ENCODE measurements at regions not wholly inside any gene's neighbourhood (a gene's known extent, or its start where the extent isn't known, plus 50 kb on each side); places are given as distances from the start of the nearest gene placed in this dataset.

DNA sequence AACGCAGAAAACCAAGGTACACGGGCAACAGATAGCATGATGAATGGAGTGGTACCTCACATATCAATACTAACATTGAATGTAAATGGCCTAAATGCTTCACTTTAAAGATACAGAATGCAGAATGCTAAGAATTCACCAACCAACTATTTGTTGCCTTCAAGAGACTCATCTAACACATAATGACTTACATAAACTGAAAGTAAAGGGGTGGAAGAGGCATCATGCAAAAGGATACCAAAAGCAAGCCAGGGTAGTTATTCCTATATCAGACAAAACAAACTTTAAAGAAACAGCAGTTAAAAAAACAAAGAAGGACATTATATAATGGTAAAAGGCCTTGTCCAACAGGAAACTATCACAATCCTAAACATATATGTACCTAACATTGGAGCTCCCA is 137.1 kb upstream of the APP start:
- TF ChIP-seq ZBTB49 (CRISPR knock-in tag; IDR thresholded peaks at IDR 0.05; ENCODE audit: borderline replicate concordance) (no peak), ZBTB26 (CRISPR knock-in tag; IDR thresholded peaks at IDR 0.05) (no peak), CTCF (IDR thresholded peaks at IDR 0.05 in 2 of 3, conservative IDR thresholded peaks at IDR 0.05 in 1 of 3; ENCODE audit: insufficient read depth in 2 of 3, low read depth in 1 of 3, low read length in 3 of 3) (no peak), ZBTB1 (CRISPR knock-in tag; IDR thresholded peaks at IDR 0.05; ENCODE audit: borderline replicate concordance, low read depth) (no peak), ZNF175 (CRISPR knock-in tag; IDR thresholded peaks at IDR 0.05; ENCODE audit: low read depth) (no peak), YY1 (IDR thresholded peaks at IDR 0.05; ENCODE audit: borderline replicate concordance in 1 of 3, control insufficient read depth in 1 of 3, extremely low read depth in 1 of 3, insufficient read depth in 3 of 3, insufficient read length in 1 of 3, insufficient replicate concordance in 2 of 3, low read depth in 1 of 3, low read length in 2 of 3) (no peak), ZZZ3 (IDR thresholded peaks at IDR 0.05) (no peak)
- TF ChIP-seq, protein P1, sequence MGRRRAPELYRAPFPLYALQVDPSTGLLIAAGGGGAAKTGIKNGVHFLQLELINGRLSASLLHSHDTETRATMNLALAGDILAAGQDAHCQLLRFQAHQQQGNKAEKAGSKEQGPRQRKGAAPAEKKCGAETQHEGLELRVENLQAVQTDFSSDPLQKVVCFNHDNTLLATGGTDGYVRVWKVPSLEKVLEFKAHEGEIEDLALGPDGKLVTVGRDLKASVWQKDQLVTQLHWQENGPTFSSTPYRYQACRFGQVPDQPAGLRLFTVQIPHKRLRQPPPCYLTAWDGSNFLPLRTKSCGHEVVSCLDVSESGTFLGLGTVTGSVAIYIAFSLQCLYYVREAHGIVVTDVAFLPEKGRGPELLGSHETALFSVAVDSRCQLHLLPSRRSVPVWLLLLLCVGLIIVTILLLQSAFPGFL (CRISPR knock-in tag; IDR thresholded peaks at IDR 0.05), result no peak
